ENCODE measurements at regions not wholly inside any gene's neighbourhood (a gene's known extent, or its start where the extent isn't known, plus 50 kb on each side); places are given as distances from the start of the nearest gene placed in this dataset.
"Not testable (repeated sequence)": the region's sequence is repeated elsewhere in the genome, so short reads cannot be mapped to it uniquely, and the experiment has no call there.

GRCh38 chr12:114136631-114137030, 170.5 kb upstream of the RBM19 start:
- in situ Hi-C loops (cut with HindIII; ENCODE audit: low sequenced_read_pairs): no loop called here

DNA sequence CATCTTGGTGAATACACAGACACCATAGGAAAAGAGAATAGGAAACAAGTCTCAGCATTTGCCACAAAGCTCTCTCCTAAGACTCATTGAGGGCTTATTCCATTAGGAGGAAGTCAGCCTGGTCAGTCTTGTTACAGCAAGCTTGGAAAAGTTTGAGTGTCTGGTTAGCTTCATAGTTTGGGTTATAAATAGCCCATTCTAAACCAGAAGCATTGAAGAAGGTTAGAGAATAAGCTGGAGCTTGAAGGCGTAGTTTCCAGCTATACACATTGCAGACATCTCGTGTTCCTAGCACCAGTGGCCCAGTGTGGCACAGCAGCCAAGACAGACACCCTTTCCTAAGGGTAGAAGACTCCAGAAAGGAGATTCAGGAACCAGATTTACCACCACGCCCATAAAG, 168.8 kb upstream of the RBM19 start:
- in situ Hi-C loops (cut with HindIII; ENCODE audit: low sequenced_read_pairs): no loop called here

DNA sequence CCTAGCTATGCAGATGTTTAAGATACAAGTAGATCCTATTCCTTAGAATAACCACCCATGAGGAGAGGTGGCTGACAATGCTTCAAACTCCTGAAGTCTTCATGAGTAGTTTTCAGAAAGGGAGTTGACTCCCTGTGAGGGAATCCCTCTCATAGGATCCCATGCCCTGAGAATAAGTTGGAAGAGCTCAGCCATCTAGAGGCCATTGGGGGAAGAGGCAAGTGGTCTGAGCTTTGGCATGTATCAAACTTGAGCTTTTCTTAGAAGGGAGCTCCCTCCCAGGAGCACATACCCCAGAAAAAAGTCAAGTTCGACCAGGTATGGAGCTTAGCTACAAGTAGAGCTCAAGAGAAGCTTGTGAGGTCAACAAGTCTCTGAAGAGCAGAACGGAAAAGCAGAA, 165.7 kb upstream of the RBM19 start:
- in situ Hi-C loops (cut with HindIII; ENCODE audit: low sequenced_read_pairs): no loop called here

GRCh38 chr12:114123108-114123507, 157.0 kb upstream of the RBM19 start:
- in situ Hi-C loops (cut with HindIII; ENCODE audit: low sequenced_read_pairs): no loop called here

- in situ Hi-C loops (cut with HindIII; ENCODE audit: low sequenced_read_pairs): no loop called here
Measured at GRCh38 chr12:114122016-114122415, 155.9 kb upstream of the RBM19 start.

DNA sequence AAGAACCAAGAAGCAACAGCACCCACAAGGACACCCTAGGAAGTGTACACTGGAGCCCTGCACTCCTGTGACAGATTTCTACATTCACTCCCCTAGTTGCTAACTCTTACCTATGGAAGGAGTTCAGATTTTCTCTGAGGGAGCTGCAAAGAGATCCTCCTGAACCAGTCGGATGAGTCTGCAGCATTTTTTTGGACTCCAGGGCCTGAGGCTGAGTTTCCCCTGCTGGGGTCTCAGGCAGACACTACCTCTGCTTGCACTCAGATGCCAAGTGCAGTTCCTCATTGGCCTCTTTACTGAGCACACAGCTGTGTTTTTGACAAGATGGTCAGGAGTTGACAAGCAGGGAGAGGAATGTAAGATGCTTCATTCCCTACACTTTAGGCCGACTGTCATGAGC, 153.2 kb upstream of the RBM19 start:
- in situ Hi-C loops (cut with HindIII; ENCODE audit: low sequenced_read_pairs): no loop called here

GRCh38 chr12:114096461-114096860, 130.3 kb upstream of the RBM19 start:
- in situ Hi-C loops (cut with HindIII; ENCODE audit: low sequenced_read_pairs): no loop called here

DNA sequence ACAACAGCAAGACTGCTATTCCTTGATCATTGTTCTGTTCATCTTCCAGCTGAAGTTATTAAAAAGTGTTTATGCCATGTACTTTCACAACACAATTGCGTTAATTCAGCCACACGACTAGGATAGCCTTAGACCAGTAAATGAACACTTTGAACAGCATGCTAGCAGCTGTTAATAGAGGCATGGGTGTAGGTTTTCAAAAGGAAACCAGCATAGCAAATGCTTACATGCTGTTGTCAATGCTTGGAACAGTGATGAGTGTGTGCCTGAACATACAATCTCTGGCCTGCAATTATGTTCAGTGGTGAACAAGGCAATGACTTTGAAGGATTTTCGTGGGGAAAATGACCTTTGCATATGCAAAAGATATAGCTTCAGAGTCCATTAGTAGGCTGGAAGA, 127.4 kb upstream of the RBM19 start:
- in situ Hi-C loops (cut with HindIII; ENCODE audit: low sequenced_read_pairs): no loop called here

GRCh38 chr12:114092981-114093380, 126.9 kb upstream of the RBM19 start:
- in situ Hi-C loops (cut with HindIII; ENCODE audit: low sequenced_read_pairs): no loop called here

DNA sequence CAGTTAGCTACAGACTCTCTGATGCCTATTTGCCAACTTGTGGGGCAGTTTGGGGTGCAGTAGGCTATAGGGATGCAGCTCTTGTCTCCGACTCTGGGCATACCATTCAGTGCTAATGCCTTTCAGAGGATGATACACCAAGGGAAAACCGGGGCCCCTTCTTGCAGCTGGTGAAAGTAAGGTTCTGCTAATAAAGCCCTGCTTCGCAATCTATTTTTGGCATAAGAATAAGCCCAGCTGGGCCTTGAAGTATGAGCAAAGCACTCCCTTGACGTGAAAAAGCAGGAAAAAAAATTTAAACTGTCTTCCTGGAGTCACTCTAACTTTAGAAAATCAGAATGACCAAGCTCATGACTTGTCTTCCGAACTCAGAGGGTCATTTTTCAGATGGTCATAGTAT, 124.1 kb upstream of the RBM19 start:
- in situ Hi-C loops (cut with HindIII; ENCODE audit: low sequenced_read_pairs): no loop called here

GRCh38 chr12:114073076-114073475, 107.0 kb upstream of the RBM19 start:
- in situ Hi-C loops (cut with HindIII; ENCODE audit: low sequenced_read_pairs): no loop called here

DNA sequence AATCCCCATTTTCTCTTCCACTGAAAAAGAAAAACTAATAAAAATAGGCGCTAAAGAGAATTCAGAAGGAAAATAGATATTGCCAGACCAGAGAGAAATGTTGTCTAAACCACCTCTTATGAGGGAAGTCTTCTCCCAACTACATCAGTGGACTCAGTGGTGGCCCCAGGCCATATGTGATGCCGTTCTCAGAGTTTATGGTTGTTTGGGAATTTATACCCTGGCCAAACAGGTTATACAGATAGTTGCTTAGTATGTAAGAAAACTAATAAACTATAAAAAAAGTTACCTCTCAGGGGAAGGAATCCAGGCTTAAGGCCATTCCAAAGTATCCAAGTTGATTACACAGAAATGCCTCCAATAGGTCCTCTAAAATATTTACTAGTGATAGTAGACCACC, 103.4 kb upstream of the RBM19 start:
- in situ Hi-C loops (cut with HindIII; ENCODE audit: low sequenced_read_pairs): no loop called here

GRCh38 chr12:114064497-114064896, 98.4 kb upstream of the RBM19 start:
- in situ Hi-C loops (cut with HindIII; ENCODE audit: low sequenced_read_pairs): no loop called here

GRCh38 chr12:114064034-114064433, 97.9 kb upstream of the RBM19 start:
- in situ Hi-C loops (cut with HindIII; ENCODE audit: low sequenced_read_pairs): not testable (repeated sequence)

DNA sequence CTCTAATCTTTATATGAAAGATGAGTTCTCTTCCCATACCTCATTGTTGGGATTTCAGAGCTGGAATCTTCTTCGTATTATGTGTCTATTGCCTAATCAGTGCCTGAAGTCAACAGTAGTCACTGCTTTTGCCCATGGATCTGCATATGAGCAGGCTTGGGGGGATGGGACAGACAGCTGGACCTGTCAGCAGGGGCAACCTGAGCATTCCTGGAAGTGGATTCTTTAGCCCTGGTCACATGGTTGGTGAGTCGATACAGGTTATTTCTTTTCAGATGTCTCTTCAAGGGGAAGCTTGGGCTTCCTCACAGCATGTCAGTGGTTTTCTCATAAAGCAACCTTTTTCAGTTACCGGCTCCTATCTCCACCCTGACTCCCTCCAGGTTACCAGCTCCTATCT, 97.3 kb upstream of the RBM19 start:
- in situ Hi-C loops (cut with HindIII; ENCODE audit: low sequenced_read_pairs): no loop called here

- in situ Hi-C loops (cut with HindIII; ENCODE audit: low sequenced_read_pairs): not testable (repeated sequence)
Measured at GRCh38 chr12:114056351-114056750, 90.2 kb upstream of the RBM19 start.

DNA sequence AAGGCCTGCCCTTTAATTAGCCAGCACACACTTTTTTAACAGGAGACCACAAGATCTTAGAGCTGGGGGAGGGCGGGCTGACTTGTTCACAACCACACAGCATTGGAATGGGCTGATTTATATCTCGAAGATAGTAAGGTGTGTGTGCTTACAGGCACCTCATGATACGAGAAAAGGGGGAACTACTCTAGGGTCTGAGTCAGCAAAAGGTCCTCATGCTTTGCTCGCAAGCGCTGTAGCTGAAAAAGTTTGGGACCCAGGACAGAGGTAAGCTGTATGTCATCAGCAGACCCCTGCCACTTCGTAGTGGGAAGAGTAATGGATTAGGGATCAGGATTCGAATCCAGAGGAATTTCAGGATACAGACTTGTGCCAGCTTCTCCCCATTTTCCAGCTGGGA, 88.9 kb upstream of the RBM19 start:
- in situ Hi-C loops (cut with HindIII; ENCODE audit: low sequenced_read_pairs): no loop called here

- in situ Hi-C loops (cut with HindIII; ENCODE audit: low sequenced_read_pairs): no loop called here
Measured at GRCh38 chr12:114046236-114046998, 80.3 kb upstream of the RBM19 start.

- in situ Hi-C loops (cut with HindIII; ENCODE audit: low sequenced_read_pairs): no loop called here
Measured at GRCh38 chr12:114045349-114045748, 79.2 kb upstream of the RBM19 start.

GRCh38 chr12:114041590-114041989, 75.5 kb upstream of the RBM19 start:
- in situ Hi-C loops (cut with HindIII; ENCODE audit: low sequenced_read_pairs): no loop called here

DNA sequence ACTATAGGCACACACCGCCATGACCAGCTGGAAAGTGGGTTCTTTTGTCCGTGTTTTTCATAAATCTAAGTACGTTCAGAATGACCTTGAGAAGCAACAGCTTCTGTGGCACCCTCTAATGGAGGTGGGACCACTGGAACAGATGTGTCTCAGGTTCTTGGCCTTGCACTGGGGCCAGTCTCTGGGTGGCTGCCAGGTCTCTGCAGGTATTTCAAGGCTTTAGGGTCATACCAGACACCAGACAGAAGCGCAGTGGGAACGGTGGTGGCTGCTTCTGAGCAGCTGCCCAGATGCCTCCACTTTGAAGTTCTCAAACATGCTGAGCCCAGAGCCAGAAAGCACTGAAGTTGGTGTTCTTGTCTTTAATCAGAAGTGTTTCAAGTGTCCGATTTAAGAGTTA, 75.0 kb upstream of the RBM19 start:
- in situ Hi-C loops (cut with HindIII; ENCODE audit: low sequenced_read_pairs): no loop called here

DNA sequence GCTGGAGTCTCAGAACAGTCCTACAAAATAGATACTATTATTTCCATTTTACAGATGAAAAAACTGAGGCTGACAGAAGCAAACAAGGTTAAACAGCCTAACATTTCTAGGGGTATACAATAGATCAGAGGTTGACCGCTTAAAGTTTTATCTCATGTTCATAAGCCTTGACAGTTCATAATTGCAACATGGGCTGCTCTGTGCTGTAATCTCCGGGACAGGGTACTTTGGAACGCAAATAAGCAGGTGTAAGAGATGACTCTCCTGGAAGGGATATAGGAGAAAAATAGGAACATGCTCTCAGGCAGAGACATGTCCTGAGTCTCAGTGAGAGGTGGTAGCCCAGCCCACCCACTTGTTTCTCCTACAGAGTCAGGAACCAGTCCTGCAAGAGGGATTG, 72.8 kb upstream of the RBM19 start:
- in situ Hi-C loops (cut with HindIII; ENCODE audit: low sequenced_read_pairs): no loop called here

DNA sequence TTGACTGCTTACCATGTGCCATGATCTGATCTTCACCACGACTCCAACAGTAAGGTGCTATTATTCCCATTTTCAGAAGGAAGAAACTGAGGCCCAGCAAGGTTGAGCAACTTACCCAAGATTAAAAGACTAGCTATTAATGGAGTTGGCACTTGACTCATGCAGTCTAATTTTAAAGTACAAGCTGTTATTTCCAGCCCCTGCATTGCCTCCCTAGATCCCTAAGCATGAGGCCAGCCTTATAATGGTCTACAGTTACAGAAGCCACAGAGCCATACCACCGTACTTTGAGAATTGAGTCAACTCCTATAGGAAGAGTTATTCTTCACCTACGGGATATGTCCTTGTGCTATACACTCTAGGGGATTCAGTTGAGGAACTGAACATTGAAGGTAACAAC, 66.7 kb upstream of the RBM19 start:
- in situ Hi-C loops (cut with HindIII; ENCODE audit: low sequenced_read_pairs): no loop called here
